ENCODE measurements at regions not wholly inside any gene's neighbourhood (a gene's known extent, or its start where the extent isn't known, plus 50 kb on each side); places are given as distances from the start of the nearest gene placed in this dataset.

GRCh38 chr12:69163681-69164362 lies 75.5 kb upstream of the CPSF6 start:
- no peak overlapping the region for H3K4me3 ChIP-seq

DNA sequence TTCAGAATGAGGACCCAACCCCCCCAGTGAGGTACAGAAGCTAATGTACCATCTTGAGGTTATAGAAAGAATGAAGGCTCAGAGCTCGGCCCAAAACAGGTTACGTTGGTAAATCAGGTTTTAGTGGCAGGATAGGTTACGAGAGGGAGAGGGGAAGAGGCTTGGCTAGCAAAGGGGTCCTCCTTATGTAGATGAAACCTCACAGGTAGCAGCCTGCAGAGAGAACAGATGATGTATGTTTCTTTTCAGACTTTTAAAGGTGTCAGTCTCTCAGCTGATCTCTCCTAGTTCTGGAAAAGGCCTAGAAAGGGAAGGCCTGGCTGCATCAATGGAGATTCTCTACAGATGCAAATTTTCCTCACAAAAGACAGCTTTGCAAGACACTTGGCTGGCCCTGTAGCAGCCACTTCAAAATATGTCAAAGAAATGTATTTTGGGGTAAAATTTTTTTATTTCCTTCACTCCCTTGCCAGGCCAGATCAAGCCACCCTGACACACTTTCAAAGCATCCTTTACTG lies 71.7 kb upstream of the CPSF6 start:
- no peaks in the 10 kb centered on the region for H3K36me3 ChIP-seq
- no peak for TF ChIP-seq CTCF (IDR thresholded peaks at IDR 0.05; ENCODE audit: low read depth, low read length)
- no peak overlapping the region for H3K4me3 ChIP-seq
- peaks cover 34% of the 10 kb centered on the region for H3K4me1 ChIP-seq (ENCODE audit: low read depth)
- H3K27ac ChIP-seq, result no peak overlapping the region
- no peaks in the 10 kb centered on the region for H3K27me3 ChIP-seq
- no peaks in the 10 kb centered on the region for H3K9me3 ChIP-seq (ENCODE audit: low read depth)
- DNase-seq (ENCODE audit: low read depth in 1 of 2, low spot score in 1 of 2), result no peak

More at GRCh38 chr12:69163681-69164362, 75.5 kb upstream of the CPSF6 start:
- H3K4me1 ChIP-seq (ENCODE audit: low read depth), result peaks cover 14% of the 10 kb centered on the region
- no peaks in the 10 kb centered on the region for H3K27me3 ChIP-seq
- peak overlapping the region; percentile 8 for H3K27ac ChIP-seq
- no peaks in the 10 kb centered on the region for H3K9me3 ChIP-seq (ENCODE audit: low read depth)
- no peak for TF ChIP-seq CTCF (IDR thresholded peaks at IDR 0.05; ENCODE audit: low read depth, low read length)
- DNase-seq (ENCODE audit: low read depth in 1 of 2, low spot score in 1 of 2), result no peak
- no peaks in the 10 kb centered on the region for H3K36me3 ChIP-seq

DNA sequence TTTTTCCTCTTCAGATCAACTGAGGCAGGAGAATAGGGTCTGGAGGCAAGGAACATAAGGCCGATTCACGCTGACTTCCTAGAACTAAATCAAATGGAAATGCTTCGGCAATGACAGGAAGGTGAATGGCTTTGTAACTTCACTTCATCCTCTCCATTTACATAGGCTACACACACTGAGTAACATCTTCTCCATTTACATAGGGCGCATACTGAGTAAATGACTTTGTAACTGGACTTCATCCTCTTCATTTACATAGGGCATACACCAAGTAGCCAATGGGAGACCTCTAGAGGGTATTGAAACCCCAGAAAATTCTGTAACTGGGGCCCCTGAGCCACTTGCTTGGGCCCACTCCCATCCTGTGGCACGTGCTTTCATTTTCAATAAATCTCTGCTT lies 71.0 kb upstream of the CPSF6 start:
- no peak for DNase-seq (ENCODE audit: low read depth in 1 of 2, low spot score in 1 of 2)
- Histone ChIP-seq H3K27me3 (no peaks in the 10 kb centered on the region), H3K9me3 (ENCODE audit: low read depth) (no peaks in the 10 kb centered on the region), H3K4me1 (ENCODE audit: low read depth) (peaks cover 41% of the 10 kb centered on the region), H3K27ac (peak overlapping the region; percentile 56), H3K4me3 (no peak overlapping the region), H3K36me3 (no peaks in the 10 kb centered on the region)
- no peak for TF ChIP-seq CTCF (IDR thresholded peaks at IDR 0.05; ENCODE audit: low read depth, low read length)

GRCh38 chr12:69168828-69169227 lies 70.5 kb upstream of the CPSF6 start:
- H3K4me3 ChIP-seq, result no peak overlapping the region
- H3K27me3 ChIP-seq, result no peaks in the 10 kb centered on the region
- peak in 1 of 2 donors; percentile 29 for DNase-seq (ENCODE audit: low read depth in 1 of 2, low spot score in 1 of 2)
- no peak for TF ChIP-seq CTCF (IDR thresholded peaks at IDR 0.05; ENCODE audit: low read depth, low read length)
- peak overlapping the region; percentile 56 for H3K27ac ChIP-seq
- H3K4me1 ChIP-seq (ENCODE audit: low read depth), result peaks cover 42% of the 10 kb centered on the region
- no peaks in the 10 kb centered on the region for H3K9me3 ChIP-seq (ENCODE audit: low read depth)
- no peaks in the 10 kb centered on the region for H3K36me3 ChIP-seq

DNA sequence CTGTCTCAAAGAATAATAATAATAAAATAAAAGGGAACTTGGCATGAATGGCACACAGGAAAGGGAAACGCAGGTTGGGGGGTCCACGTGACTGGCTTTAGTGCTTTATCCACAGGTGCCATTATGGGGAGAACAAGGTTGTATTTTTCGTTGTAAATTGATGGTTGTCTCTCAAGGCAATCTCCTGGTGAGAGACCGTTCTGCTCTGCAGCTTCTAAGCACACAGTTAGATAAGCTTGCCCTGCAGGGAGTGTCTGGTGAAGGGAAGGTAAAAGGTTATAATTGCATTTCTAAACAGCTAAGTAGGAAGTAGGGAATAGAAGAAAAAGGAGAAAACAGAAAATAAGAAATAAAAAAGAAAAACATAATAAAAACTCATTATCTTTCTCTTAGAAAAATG lies 69.1 kb upstream of the CPSF6 start:
- no peak overlapping the region for H3K27ac ChIP-seq
- no peak overlapping the region for H3K4me3 ChIP-seq
- no peaks in the 10 kb centered on the region for H3K9me3 ChIP-seq (ENCODE audit: low read depth)
- DNase-seq (ENCODE audit: low read depth in 1 of 2, low spot score in 1 of 2), result no peak
- no peak for TF ChIP-seq CTCF (IDR thresholded peaks at IDR 0.05; ENCODE audit: low read depth, low read length)
- H3K27me3 ChIP-seq, result no peaks in the 10 kb centered on the region
- H3K4me1 ChIP-seq (ENCODE audit: low read depth), result peaks cover 37% of the 10 kb centered on the region
- no peaks in the 10 kb centered on the region for H3K36me3 ChIP-seq
